Activated naive CD4-positive, alpha-beta T cell treated with anti-CD3 and anti-CD28 coated beads, Interleukin-2, amount 50 U/mL, for 72 hours (primary cell): ENCODE measurements at regions not wholly inside any gene's neighbourhood (a gene's known extent, or its start where the extent isn't known, plus 50 kb on each side); places are given as distances from the start of the nearest gene placed in this dataset.

ENCODE experiments used
- ATAC-seq, 2 donors: fragments of 150-1000 bp; cut with Tn5 transposase; 2 replicates each; pipeline ENCODE4 v1.10.0; 2021; ENCODE audit warnings: mild to moderate bottlenecking in 2 of 2, moderate library complexity in 2 of 2
- DNase-seq, 2 donors: peaks; one replicate each; pipeline ENCODE4 v3.0.0; 2021 to 2022; ENCODE audit warnings: low spot score in 2 of 2
- H3K27ac Mint-ChIP-seq, 2 donors: one replicate each; pipeline ENCODE4 v1.8.0; 2022; ENCODE audit warnings: mild to moderate bottlenecking in 2 of 2, mixed read lengths in 2 of 2
- H3K36me3 Mint-ChIP-seq, 2 donors: one replicate each; pipeline ENCODE4 v1.8.0; 2022; ENCODE audit warnings: mixed read lengths in 2 of 2
- H3K9me3 Mint-ChIP-seq, 2 donors: one replicate each; pipeline ENCODE4 v1.8.0; 2022; ENCODE audit warnings: mixed read lengths in 2 of 2

DNA sequence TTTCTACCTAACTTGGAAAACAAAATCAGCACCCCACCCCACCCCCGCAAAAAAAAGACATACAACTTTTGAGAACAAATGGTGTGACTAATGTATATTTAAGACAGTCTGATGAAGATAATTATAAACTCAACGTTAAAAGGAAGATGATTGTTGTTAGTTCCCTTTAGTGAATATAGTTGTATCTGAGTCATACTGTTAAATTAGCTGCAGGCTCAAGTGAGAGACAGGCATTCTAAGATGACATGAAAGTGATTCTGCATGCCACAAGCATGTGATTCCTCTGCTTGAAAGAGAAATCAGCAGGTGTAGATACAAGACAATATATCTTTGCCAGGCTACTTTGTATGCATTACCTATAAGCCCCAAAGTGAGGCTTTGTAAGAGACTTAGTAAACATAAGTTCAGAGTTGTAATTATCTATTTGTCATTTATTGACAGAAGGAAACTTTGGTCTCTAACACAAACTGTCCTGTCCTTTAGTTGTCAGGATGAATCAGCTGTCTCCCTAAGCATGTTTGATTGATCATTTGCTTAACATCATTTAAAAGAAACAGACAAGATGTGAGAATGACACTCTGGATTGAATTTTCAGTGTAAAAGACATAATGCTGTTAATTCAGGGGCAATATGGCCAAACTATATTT lies 319.4 kb upstream of the HTR2A start:
- H3K9me3 Mint-ChIP-seq, result peaks cover 0 to 5% of the 10 kb centered on the region in 2 donors
- H3K36me3 Mint-ChIP-seq, result no peaks in the 10 kb centered on the region
- no peak for ATAC-seq
- DNase-seq, result no peak
- no peak overlapping the region for H3K27ac Mint-ChIP-seq

DNA sequence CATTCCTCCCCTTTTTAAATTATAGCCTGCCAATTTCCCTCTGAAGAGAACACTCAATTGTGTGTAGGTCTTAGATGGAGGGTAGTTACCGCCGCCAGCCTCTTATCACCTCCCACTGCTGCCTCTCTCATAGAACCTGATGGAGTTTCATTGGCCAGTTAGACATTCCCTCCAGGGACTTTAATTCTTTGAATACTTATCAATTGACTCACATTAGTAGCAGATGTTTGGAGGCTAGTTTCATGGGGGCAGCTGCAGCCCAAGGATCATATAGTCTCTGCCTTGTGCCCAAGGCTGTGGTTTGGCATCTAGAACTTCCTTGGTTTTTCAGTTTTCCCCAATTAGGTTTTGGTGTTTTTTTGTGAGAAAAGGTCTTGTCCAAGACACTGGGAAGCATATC lies 318.9 kb upstream of the HTR2A start:
- peaks cover 4 to 5% of the 10 kb centered on the region in 2 donors for H3K9me3 Mint-ChIP-seq
- H3K27ac Mint-ChIP-seq, result no peak overlapping the region
- H3K36me3 Mint-ChIP-seq, result no peaks in the 10 kb centered on the region
- ATAC-seq (no peak), DNase-seq (no peak)

DNA sequence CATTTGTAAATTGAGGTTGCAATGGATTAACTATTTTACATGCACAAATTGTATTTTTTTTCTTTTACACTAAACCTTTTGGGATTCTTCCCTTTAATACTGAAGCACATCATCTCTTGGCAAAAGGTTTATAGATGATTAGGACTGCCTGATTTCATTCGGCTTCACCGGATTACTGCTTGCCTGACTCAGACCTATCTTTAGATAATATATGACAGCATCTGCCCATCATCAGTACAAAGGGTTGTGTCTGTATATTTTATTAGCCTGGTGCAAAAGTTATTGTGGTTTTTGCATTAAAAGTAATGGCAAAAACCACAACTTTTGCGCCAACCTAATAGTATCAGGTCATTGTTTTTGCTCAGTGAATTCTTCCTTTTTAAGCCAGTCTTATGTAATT lies 316.2 kb upstream of the HTR2A start:
- DNase-seq, result no peak
- Mint-ChIP-seq H3K9me3 (peaks cover 0 to 4% of the 10 kb centered on the region in 2 donors), H3K27ac (no peak overlapping the region), H3K36me3 (no peaks in the 10 kb centered on the region)
- no peak for ATAC-seq

DNA sequence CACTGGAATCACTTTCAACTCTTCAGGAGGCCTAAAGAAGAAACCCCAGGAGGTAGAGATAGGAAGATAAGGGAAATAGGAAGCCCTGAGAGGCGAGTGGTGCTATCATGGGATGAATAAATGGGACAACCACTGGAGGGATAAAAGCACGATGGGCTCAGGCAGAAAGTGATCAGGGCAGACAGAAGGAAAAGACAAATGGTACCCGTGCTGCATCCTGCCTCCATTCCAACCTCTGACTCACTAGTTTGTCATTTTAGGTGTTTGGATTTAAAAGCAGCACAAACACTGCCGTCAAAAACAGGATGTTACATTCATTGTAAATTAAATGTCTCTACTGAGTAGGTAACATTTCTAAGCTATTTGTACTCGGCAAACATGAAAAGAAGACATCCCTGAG lies 314.3 kb upstream of the HTR2A start:
- peaks cover 0 to 4% of the 10 kb centered on the region in 2 donors for H3K9me3 Mint-ChIP-seq
- H3K36me3 Mint-ChIP-seq, result no peaks in the 10 kb centered on the region
- no peak for DNase-seq
- ATAC-seq, result no peak
- H3K27ac Mint-ChIP-seq, result no peak overlapping the region

GRCh38 chr13:47206111-47206510 lies 309.3 kb upstream of the HTR2A start:
- DNase-seq (no peak), ATAC-seq (no peak)
- Mint-ChIP-seq H3K36me3 (no peaks in the 10 kb centered on the region), H3K9me3 (peaks cover 0 to 4% of the 10 kb centered on the region in 2 donors), H3K27ac (no peak overlapping the region)

GRCh38 chr13:47190696-47191305 lies 293.9 kb upstream of the HTR2A start:
- no peaks in the 10 kb centered on the region for H3K36me3 Mint-ChIP-seq
- no peak for DNase-seq
- no peak for ATAC-seq
- H3K9me3 Mint-ChIP-seq, result no peaks in the 10 kb centered on the region
- H3K27ac Mint-ChIP-seq, result no peak overlapping the region

- no peak for DNase-seq
- ATAC-seq, result no peak
- H3K9me3 Mint-ChIP-seq, result no peaks in the 10 kb centered on the region
- no peak overlapping the region for H3K27ac Mint-ChIP-seq
- no peaks in the 10 kb centered on the region for H3K36me3 Mint-ChIP-seq
These were observed 291.9 kb upstream of the HTR2A start for GRCh38 chr13:47188802-47189201.

GRCh38 chr13:47186471-47186870 lies 289.6 kb upstream of the HTR2A start:
- no peaks in the 10 kb centered on the region for H3K36me3 Mint-ChIP-seq
- no peak overlapping the region for H3K27ac Mint-ChIP-seq
- H3K9me3 Mint-ChIP-seq, result no peaks in the 10 kb centered on the region
- DNase-seq, result no peak
- ATAC-seq, result no peak

DNA sequence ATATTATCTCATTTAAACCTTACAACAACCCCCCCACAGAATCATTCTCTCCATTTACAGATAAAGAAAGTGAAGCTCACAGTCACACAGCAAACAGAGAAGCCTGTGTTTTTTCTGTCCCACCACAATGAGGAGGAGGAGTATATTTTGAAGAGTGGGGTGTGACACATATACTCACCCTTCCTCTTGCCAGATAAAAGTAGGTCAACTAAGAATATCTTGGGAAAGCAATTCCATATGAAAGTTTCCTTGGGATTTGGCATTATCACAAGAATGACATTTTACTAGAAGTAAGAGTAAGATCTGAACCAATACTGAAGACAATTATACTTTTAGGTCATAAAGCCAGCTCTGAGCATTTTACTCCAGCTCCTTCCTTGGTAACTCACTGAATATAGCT lies 287.5 kb upstream of the HTR2A start:
- ATAC-seq (no peak), DNase-seq (no peak)
- no peak overlapping the region for H3K27ac Mint-ChIP-seq
- no peaks in the 10 kb centered on the region for H3K36me3 Mint-ChIP-seq
- no peaks in the 10 kb centered on the region for H3K9me3 Mint-ChIP-seq

DNA sequence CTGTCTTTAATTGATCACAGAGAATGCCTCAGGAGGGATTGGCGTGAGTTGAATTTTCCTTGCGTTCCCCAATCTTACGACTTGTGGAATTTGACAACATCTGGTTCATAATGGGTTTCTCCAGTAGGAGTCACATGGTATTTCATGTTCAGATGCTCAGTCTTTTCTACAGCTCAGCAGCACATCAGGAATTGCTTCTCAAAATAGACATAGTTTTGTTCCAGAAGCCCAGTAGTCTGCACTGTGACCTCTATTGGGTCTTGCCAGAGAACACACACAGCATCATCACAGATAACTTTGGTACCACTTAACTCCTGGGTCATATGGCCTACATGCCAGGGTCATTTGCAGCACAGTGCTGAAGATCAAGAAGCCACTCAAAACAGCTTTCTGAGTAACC lies 282.5 kb upstream of the HTR2A start:
- Mint-ChIP-seq H3K9me3 (no peaks in the 10 kb centered on the region), H3K36me3 (no peaks in the 10 kb centered on the region), H3K27ac (no peak overlapping the region)
- DNase-seq (no peak), ATAC-seq (no peak)

DNA sequence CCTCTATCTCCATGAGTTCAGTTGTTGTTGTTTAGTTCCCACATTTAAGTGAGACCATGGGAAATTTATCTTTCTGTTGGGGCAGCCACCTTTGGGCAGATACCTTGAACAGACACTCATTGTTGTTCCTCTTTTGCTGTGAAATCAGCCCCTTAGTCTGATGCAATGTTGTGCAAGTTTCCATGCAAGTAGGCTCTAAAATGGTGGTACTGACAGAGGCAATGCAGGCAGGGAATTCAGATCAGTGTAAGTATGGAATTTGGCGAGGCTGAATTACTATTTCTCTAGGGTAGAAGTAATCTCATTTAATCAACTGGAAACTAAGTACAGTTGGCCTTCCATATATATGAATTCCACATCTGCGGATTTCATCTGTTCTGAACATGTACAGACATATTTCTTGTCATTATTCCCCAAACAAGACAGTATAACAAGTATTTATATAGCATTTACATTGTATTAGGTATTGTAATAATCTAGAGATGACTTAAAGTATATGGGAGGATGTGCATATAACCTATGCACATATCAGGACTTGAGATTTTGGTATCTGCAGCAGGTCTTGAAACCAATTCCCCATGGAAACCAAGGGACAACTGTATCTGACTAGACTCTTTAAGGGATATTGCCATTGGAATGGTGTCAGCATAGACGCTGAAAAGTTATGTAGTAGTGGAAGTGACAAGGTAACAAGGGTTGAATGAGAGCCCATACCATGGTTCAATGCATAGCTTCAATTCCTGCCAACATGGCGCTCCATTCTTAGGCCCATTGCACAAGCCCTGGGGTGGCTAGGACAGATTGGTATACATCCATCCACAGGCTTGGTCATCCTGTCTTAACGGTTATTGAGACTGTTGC lies 281.5 kb upstream of the HTR2A start:
- Mint-ChIP-seq H3K27ac (no peak overlapping the region), H3K36me3 (no peaks in the 10 kb centered on the region), H3K9me3 (no peaks in the 10 kb centered on the region)
- no peak for DNase-seq
- ATAC-seq, result no peak

DNA sequence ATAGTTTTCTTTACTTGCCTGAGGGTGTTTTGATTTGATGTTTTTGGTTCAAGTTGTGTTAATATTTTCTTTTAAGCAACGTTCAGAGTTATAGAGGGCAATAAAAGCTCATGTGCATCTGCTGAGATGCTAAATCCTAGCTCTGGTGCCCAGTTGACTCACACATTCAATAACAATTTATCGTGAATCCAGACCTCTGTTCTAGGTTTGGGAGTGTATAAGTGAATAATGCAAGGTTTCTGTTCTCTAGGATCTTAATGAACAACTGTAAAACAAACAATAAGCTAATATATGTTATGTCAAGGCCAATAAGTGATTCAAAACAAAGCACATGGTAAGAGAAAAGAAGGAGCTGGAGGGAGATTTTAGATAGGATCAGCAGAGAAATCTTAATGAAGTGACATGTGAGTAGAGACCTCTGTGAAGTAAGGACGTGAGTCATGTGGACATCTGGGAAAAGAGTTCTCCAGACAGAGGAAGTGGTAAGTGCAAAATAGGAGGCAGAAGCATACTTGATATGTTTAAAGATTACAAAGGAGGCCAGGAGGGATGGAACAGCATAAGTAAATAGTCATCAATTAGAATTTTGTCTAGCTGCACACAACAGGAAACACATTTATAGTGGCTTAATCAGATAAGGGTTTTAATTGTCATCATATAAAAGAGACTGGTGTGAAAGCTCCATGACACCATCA lies 278.5 kb upstream of the HTR2A start:
- DNase-seq, result no peak
- no peaks in the 10 kb centered on the region for H3K9me3 Mint-ChIP-seq
- no peak for ATAC-seq
- H3K36me3 Mint-ChIP-seq, result no peaks in the 10 kb centered on the region
- H3K27ac Mint-ChIP-seq, result no peak overlapping the region

DNA sequence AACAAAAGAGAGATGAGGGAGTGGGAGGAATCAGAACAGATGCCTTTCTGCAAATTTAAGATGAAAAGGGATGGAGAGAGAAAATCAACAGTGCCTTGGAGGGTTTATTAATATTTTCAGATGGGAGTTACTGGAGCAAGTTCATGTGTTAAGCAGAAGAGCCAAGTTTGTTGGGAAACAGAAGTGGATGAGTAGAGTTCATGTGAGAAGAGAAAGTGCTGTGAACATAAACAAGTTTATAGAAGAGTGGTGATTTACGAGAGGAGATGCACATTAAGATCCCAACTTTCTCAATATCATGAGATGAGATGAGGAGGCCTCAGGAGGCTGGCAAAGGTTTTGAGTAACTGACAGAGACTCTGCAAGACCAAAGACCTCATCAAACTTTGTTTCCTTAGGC lies 274.1 kb upstream of the HTR2A start:
- Mint-ChIP-seq H3K27ac (no peak overlapping the region), H3K9me3 (no peaks in the 10 kb centered on the region), H3K36me3 (no peaks in the 10 kb centered on the region)
- no peak for DNase-seq
- ATAC-seq, result no peak

- no peak for ATAC-seq
- DNase-seq, result no peak
- Mint-ChIP-seq H3K27ac (no peak overlapping the region), H3K36me3 (no peaks in the 10 kb centered on the region), H3K9me3 (no peaks in the 10 kb centered on the region)
These were observed 271.8 kb upstream of the HTR2A start for GRCh38 chr13:47168618-47169017.

- DNase-seq (no peak), ATAC-seq (no peak)
- Mint-ChIP-seq H3K9me3 (no peaks in the 10 kb centered on the region), H3K36me3 (no peaks in the 10 kb centered on the region), H3K27ac (no peak overlapping the region)
These were observed 271.2 kb upstream of the HTR2A start for GRCh38 chr13:47168066-47168465.

DNA sequence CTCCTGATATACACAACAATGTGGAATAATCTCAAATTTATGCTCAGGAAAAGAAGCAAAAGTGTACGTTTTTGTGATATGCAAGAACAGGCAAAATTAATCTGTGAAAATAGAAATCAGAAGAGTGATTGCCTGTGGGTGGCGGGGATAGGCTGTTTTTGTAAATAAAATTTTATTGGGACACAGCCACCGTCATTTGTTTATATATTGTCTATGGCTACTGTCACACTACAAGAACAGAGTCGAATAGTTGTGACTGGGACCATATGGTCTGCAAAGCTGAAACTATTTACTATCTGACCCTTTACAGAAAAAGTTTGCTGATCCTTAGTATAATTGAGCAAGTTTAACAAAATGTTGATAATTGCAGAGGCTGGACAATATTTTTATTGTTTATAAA lies 269.5 kb upstream of the HTR2A start:
- no peak for ATAC-seq
- H3K9me3 Mint-ChIP-seq, result no peaks in the 10 kb centered on the region
- H3K27ac Mint-ChIP-seq, result no peak overlapping the region
- no peaks in the 10 kb centered on the region for H3K36me3 Mint-ChIP-seq
- DNase-seq, result no peak

GRCh38 chr13:47159853-47160550 lies 263.1 kb upstream of the HTR2A start:
- Mint-ChIP-seq H3K27ac (no peak overlapping the region), H3K9me3 (peaks cover 3 to 5% of the 10 kb centered on the region in 2 donors), H3K36me3 (peaks cover 7% of the 10 kb centered on the region in 2 donors)
- no peak for DNase-seq
- no peak for ATAC-seq
